Lung (tissue), 11 donors: ENCODE measurements at regions not wholly inside any gene's neighbourhood (a gene's known extent, or its start where the extent isn't known, plus 50 kb on each side); places are given as distances from the start of the nearest gene placed in this dataset.

Source experiments
- ATAC-seq: fragments of 200-7000 bp; cut with Tn5 transposase; one replicate; pipeline ENCODE4 v1.9.1; 2020; ENCODE audit warnings: moderate number of reproducible peaks; ENCODE audit not compliant: insufficient read depth, low FRiP score
- DNase-seq, 3 donors: peaks; one replicate each; pipeline ENCODE4 v3.0.0-alpha.2; 2013 to 2017
- H3K27ac ChIP-seq, 2 donors: one replicate each; pipeline ENCODE4 v1.5.1; 2013; ENCODE audit warnings: mild to moderate bottlenecking in 2 of 2, moderate library complexity in 2 of 2, control low read depth in 1 of 2, inconsistent platforms in 1 of 2, low read depth in 1 of 2, low read length in 1 of 2
- H3K27me3 ChIP-seq, 3 donors: one replicate each; pipeline ENCODE4 v1.5.1; 2013; ENCODE audit warnings: low read length in 2 of 3; ENCODE audit not compliant: control insufficient read depth in 3 of 3, insufficient read depth in 3 of 3
- H3K36me3 ChIP-seq, 4 donors: one replicate each; pipeline ENCODE4 v1.5.1; 2013; ENCODE audit warnings: low read length in 4 of 4, mild to moderate bottlenecking in 1 of 4, moderate library complexity in 1 of 4; ENCODE audit not compliant: control insufficient read depth in 4 of 4, insufficient read depth in 4 of 4
- H3K4me1 ChIP-seq, 5 donors: one replicate each; pipeline ENCODE4 v1.5.1; 2013; ENCODE audit warnings: low read length in 5 of 5, mild to moderate bottlenecking in 2 of 5, moderate library complexity in 1 of 5; ENCODE audit not compliant: control insufficient read depth in 5 of 5, insufficient read depth in 5 of 5
- H3K4me3 ChIP-seq: one replicate; pipeline ENCODE4 v1.5.1; 2013; ENCODE audit warnings: mild to moderate bottlenecking, control low read depth, moderate library complexity
- H3K9ac ChIP-seq, 2 donors: one replicate each; pipeline ENCODE4 v1.5.1; 2013; ENCODE audit warnings: low read length in 2 of 2, control low read depth in 1 of 2; ENCODE audit not compliant: insufficient read depth in 1 of 2
- H3K9me3 ChIP-seq, 4 donors: one replicate each; pipeline ENCODE4 v1.5.1; 2013; ENCODE audit warnings: low read length in 3 of 4, mild to moderate bottlenecking in 1 of 4, moderate library complexity in 1 of 4; ENCODE audit not compliant: control insufficient read depth in 4 of 4, insufficient read depth in 3 of 4
- CTCF ChIP-seq: IDR thresholded peaks from 2 replicates; pipeline ENCODE4 v1.5.1; 2012; ENCODE audit warnings: mild to moderate bottlenecking; ENCODE audit errors: control extremely low read depth, extremely low read depth
- WGBS, 2 donors: extraction: QIAGEN DNeasy Blood & Tissue Kit; methylation state at CpG; one replicate each; pipeline ENCODE4 v1.1.7; 2013; 5-methylcytosine and 5-hydroxymethylcytosine counted together
- donor health status: control.
- donor health status: control.
- donor health status: Bipolar disorder and iron deficiency.
- donor health status: healthy.
- donor health status: DM: yes; HTN: yes; CAD: no.

- no peak overlapping the region for H3K9ac ChIP-seq
- H3K4me3 ChIP-seq = no peak overlapping the region
- no peak for DNase-seq
- no peak for ATAC-seq
- no peaks in the 10 kb centered on the region for H3K36me3 ChIP-seq
- peaks cover 0 to under 1% (median 0%) of the 10 kb centered on the region in 4 donors for H3K9me3 ChIP-seq
- H3K27ac ChIP-seq = no peak overlapping the region
- no peaks in the 10 kb centered on the region for H3K4me1 ChIP-seq
- 80% methylated on average over 6 of the region's 6 CpGs for WGBS, 2 donors
- TF ChIP-seq CTCF = no peak
- H3K27me3 ChIP-seq = no peaks in the 10 kb centered on the region
Measured at GRCh38 chr15:95624616-95625361, 705.7 kb upstream of the NR2F2 start.

DNA sequence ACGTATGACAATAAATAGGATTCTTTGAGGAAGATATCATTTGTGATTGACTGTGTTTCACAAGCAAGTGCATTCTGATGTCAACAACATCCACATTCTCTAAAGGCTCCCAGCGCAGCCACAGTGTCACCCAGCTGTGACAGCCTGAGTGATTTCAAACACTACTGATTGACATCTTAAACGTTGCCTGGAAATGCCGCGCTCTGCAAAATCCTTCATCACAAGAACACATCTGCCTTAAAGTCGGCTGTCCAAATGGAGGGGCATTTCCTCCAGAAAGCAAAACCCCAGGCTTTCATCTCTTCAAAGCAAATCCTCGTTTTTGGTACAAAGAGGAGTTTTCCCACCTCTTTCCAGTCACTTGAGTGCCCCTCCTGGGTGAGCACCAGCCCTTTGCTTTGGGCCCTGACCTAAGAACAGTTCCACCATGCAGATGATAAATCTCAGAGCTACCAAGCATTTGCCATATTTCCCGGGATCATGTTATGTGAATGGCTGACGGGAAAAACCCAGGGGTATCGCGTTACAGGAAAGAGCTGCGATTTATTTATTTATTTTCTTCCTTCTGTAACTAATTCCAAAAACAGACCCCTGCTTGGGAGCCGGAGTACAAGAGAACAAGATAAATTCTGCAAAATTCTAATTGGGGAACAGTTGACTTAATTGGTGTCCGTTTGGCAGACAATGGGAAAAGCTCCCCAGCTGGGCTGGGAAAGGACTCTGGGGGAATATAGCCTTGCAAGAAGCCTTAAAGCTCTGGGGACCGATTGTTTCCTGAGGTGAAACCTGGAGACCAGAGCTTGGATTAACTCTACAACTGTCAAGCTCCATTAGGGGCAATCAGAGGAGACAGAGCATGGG is 703.8 kb upstream of the NR2F2 start:
- DNase-seq (peak; percentile 25 to 68 (median 61)), ATAC-seq (no peak)
- Histone ChIP-seq H3K9me3 (no peaks in the 10 kb centered on the region), H3K9ac (no peak overlapping the region), H3K36me3 (no peaks in the 10 kb centered on the region), H3K4me3 (no peak overlapping the region), H3K4me1 (no peaks in the 10 kb centered on the region), H3K27me3 (no peaks in the 10 kb centered on the region), H3K27ac (no peak overlapping the region)
- TF ChIP-seq CTCF = no peak
- whole genome bisulfite sequencing, 2 donors = 32 to 48% methylated on average over 15 of the region's 15 CpGs

GRCh38 chr15:95629503-95630168 is 700.9 kb upstream of the NR2F2 start:
- ATAC-seq (no peak), DNase-seq (no peak)
- H3K4me1 ChIP-seq = no peaks in the 10 kb centered on the region
- no peaks in the 10 kb centered on the region for H3K27me3 ChIP-seq
- H3K9me3 ChIP-seq = no peaks in the 10 kb centered on the region
- no peak overlapping the region for H3K27ac ChIP-seq
- no peak for TF ChIP-seq CTCF
- no peaks in the 10 kb centered on the region for H3K36me3 ChIP-seq
- no peak overlapping the region for H3K9ac ChIP-seq
- H3K4me3 ChIP-seq = no peak overlapping the region
- WGBS, 2 donors = 86% methylated on average over 5 of the region's 5 CpGs
